ENCODE measurements at regions not wholly inside any gene's neighbourhood (a gene's known extent, or its start where the extent isn't known, plus 50 kb on each side); places are given as distances from the start of the nearest gene placed in this dataset.

GRCh38 chr18:35917043-35917442 lies 55.4 kb upstream of the RMP24 start:
- no peak overlapping the region for H3K9ac ChIP-seq (ENCODE audit: low read length)
- no peaks in the 10 kb centered on the region for H4K20me1 ChIP-seq (ENCODE audit: low read length)
- no peak overlapping the region for H3K4me2 ChIP-seq (ENCODE audit: low read length)
- no peaks in the 10 kb centered on the region for H3K79me2 ChIP-seq (ENCODE audit: low read length)
- intact Hi-C loops (cut with micrococcal nuclease): loop anchor here (1.0 kb wide), 1 partner anchor 33 kb away; no protein-coding TSS in a partner anchor
- POLR2A ChIA-PET (ENCODE audit: unreplicated experiment): no interaction called here
- CTCF ChIA-PET: no interaction called here
- ATAC-seq (no peak), DNase-seq (peak; percentile 2)
- H3K9me2 ChIP-seq (replicated peaks; ENCODE audit: low read length): no peaks in the 10 kb centered on the region
- H3F3A ChIP-seq (ENCODE audit: low read length, unreplicated experiment): no peaks in the 10 kb centered on the region
- no peak overlapping the region for H3K27ac ChIP-seq (ENCODE audit: low read length)
- TF ChIP-seq CTCF (conservative IDR thresholded peaks at IDR 0.05; ENCODE audit: low read depth, low read length) (peak; percentile 40), EZH2phosphoT487 (IDR thresholded peaks at IDR 0.05; ENCODE audit: borderline replicate concordance, low read length) (no peak)
- no peak overlapping the region for H3K4me3 ChIP-seq (ENCODE audit: low read length)
- 0 out of 2 replicates have a peak, but pooled peaks cover 3% of the 10 kb centered on the region for H3K27me3 ChIP-seq (ENCODE audit: low read length)
- no peaks in the 10 kb centered on the region for H3K9me3 ChIP-seq (ENCODE audit: low read length)
- no peak overlapping the region for H2AFZ ChIP-seq (ENCODE audit: low read length)
- H3K4me1 ChIP-seq (ENCODE audit: insufficient read depth, low read length): no peaks in the 10 kb centered on the region
- no TSS peak for BruUV-seq (replicated peaks)
- no peaks in the 10 kb centered on the region for H3K36me3 ChIP-seq (ENCODE audit: low read depth, low read length)

- DNase-seq (no peak), ATAC-seq (no peak)
- H3K4me3 ChIP-seq (ENCODE audit: low read length): no peak overlapping the region
These were observed 53.9 kb upstream of the RMP24 start for GRCh38 chr18:35918564-35918963.

GRCh38 chr18:35919179-35919578 lies 53.3 kb upstream of the RMP24 start:
- TF ChIP-seq CTCF (conservative IDR thresholded peaks at IDR 0.05; ENCODE audit: low read depth, low read length) (no peak), EZH2phosphoT487 (IDR thresholded peaks at IDR 0.05; ENCODE audit: borderline replicate concordance, low read length) (no peak), EZH2 (IDR thresholded peaks at IDR 0.05; ENCODE audit: low read length, unreplicated experiment) (no peak)
- H3K27ac ChIP-seq (ENCODE audit: low read length): no peak overlapping the region
- no peaks in the 10 kb centered on the region for H4K20me1 ChIP-seq (ENCODE audit: low read length)
- H3K9ac ChIP-seq (ENCODE audit: low read length): no peak overlapping the region
- 0 out of 2 replicates have a peak, but pooled peaks cover 3% of the 10 kb centered on the region for H3K27me3 ChIP-seq (ENCODE audit: low read length)
- CTCF ChIA-PET: no interaction called here
- ATAC-seq: no peak
- no peak for DNase-seq
- H3K9me3 ChIP-seq (ENCODE audit: low read length): no peaks in the 10 kb centered on the region
- no peak overlapping the region for H3K4me2 ChIP-seq (ENCODE audit: low read length)
- no peaks in the 10 kb centered on the region for H3F3A ChIP-seq (ENCODE audit: low read length, unreplicated experiment)
- intact Hi-C loops (cut with micrococcal nuclease): no loop called here
- POLR2A ChIA-PET (ENCODE audit: unreplicated experiment): no interaction called here
- no peaks in the 10 kb centered on the region for H3K9me2 ChIP-seq (replicated peaks; ENCODE audit: low read length)
- H3K79me2 ChIP-seq (ENCODE audit: low read length): no peaks in the 10 kb centered on the region
- H3K4me3 ChIP-seq (ENCODE audit: low read length): no peak overlapping the region
- no TSS peak for BruUV-seq (replicated peaks)
- no peaks in the 10 kb centered on the region for H3K36me3 ChIP-seq (ENCODE audit: low read depth, low read length)
- no peak overlapping the region for H2AFZ ChIP-seq (ENCODE audit: low read length)
- no peaks in the 10 kb centered on the region for H3K4me1 ChIP-seq (ENCODE audit: insufficient read depth, low read length)

More at GRCh38 chr18:35918564-35918963, 53.9 kb upstream of the RMP24 start:
- H3K9me2 ChIP-seq (replicated peaks; ENCODE audit: low read length): no peaks in the 10 kb centered on the region
- H2AFZ ChIP-seq (ENCODE audit: low read length): no peak overlapping the region
- POLR2A ChIA-PET (ENCODE audit: unreplicated experiment): no interaction called here
- H3K79me2 ChIP-seq (ENCODE audit: low read length): no peaks in the 10 kb centered on the region
- intact Hi-C loops (cut with micrococcal nuclease): no loop called here
- H4K20me1 ChIP-seq (ENCODE audit: low read length): no peaks in the 10 kb centered on the region
- no TSS peak for BruUV-seq (replicated peaks)
- 0 out of 2 replicates have a peak, but pooled peaks cover 3% of the 10 kb centered on the region for H3K27me3 ChIP-seq (ENCODE audit: low read length)
- CTCF ChIA-PET: no interaction called here
- TF ChIP-seq EZH2 (IDR thresholded peaks at IDR 0.05; ENCODE audit: low read length, unreplicated experiment) (no peak), EZH2phosphoT487 (IDR thresholded peaks at IDR 0.05; ENCODE audit: borderline replicate concordance, low read length) (no peak), CTCF (conservative IDR thresholded peaks at IDR 0.05; ENCODE audit: low read depth, low read length) (no peak)
- no peak overlapping the region for H3K4me2 ChIP-seq (ENCODE audit: low read length)
- no peak overlapping the region for H3K27ac ChIP-seq (ENCODE audit: low read length)
- no peak overlapping the region for H3K9ac ChIP-seq (ENCODE audit: low read length)
- H3F3A ChIP-seq (ENCODE audit: low read length, unreplicated experiment): no peaks in the 10 kb centered on the region
- no peaks in the 10 kb centered on the region for H3K9me3 ChIP-seq (ENCODE audit: low read length)
- H3K36me3 ChIP-seq (ENCODE audit: low read depth, low read length): no peaks in the 10 kb centered on the region
- H3K4me1 ChIP-seq (ENCODE audit: insufficient read depth, low read length): no peaks in the 10 kb centered on the region

All from PC-3 (cell line).